Parathyroid adenoma (tissue), 2 donors: ENCODE measurements at regions not wholly inside any gene's neighbourhood (a gene's known extent, or its start where the extent isn't known, plus 50 kb on each side); places are given as distances from the start of the nearest gene placed in this dataset.

Experiments used
- H2AFZ ChIP-seq: fragments of 300-600 bp; sonication (generic); one replicate; pipeline ENCODE4 v1.7.0; 2017; ENCODE audit warnings: antibody characterized with exemption, mild to moderate bottlenecking
- H3K27ac ChIP-seq: fragments of 300-600 bp; sonication (generic); one replicate; pipeline ENCODE4 v1.7.0; 2017
- H3K27me3 ChIP-seq: fragments of 300-600 bp; sonication (generic); one replicate; pipeline ENCODE4 v1.7.0; 2017; ENCODE audit warnings: low read length; ENCODE audit not compliant: control insufficient read depth, insufficient read depth
- H3K36me3 ChIP-seq: fragments of 300-600 bp; sonication (generic); one replicate; pipeline ENCODE4 v1.7.0; 2017; ENCODE audit warnings: low read length; ENCODE audit not compliant: control insufficient read depth, insufficient read depth
- H3K4me1 ChIP-seq: fragments of 300-600 bp; sonication (generic); one replicate; pipeline ENCODE4 v1.7.0; 2017; ENCODE audit warnings: control low read depth
- H3K4me2 ChIP-seq: fragments of 300-600 bp; sonication (generic); one replicate; pipeline ENCODE4 v1.7.0; 2017; ENCODE audit warnings: low read length
- H3K4me3 ChIP-seq: fragments of 300-600 bp; sonication (generic); one replicate; pipeline ENCODE4 v1.7.0; 2017; ENCODE audit warnings: low read depth, low read length
- H3K79me2 ChIP-seq: fragments of 300-600 bp; sonication (generic); one replicate; pipeline ENCODE4 v1.7.0; 2017; ENCODE audit warnings: control low read depth
- H3K9ac ChIP-seq: fragments of 300-600 bp; sonication (generic); one replicate; pipeline ENCODE4 v1.7.0; 2017; ENCODE audit warnings: mild to moderate bottlenecking
- H3K9me3 ChIP-seq: fragments of 300-600 bp; sonication (generic); one replicate; pipeline ENCODE4 v1.7.0; 2017; ENCODE audit warnings: low read length; ENCODE audit not compliant: control insufficient read depth
- TF ChIP-seq, protein P1 (sequence below): fragments of 300-600 bp; sonication (generic); IDR thresholded peaks from one replicate; pipeline ENCODE4 v1.7.0; 2017; ENCODE audit warnings: antibody characterized with exemption, mild to moderate bottlenecking
- donor health status: primary hyperparathyroidism.

DNA sequence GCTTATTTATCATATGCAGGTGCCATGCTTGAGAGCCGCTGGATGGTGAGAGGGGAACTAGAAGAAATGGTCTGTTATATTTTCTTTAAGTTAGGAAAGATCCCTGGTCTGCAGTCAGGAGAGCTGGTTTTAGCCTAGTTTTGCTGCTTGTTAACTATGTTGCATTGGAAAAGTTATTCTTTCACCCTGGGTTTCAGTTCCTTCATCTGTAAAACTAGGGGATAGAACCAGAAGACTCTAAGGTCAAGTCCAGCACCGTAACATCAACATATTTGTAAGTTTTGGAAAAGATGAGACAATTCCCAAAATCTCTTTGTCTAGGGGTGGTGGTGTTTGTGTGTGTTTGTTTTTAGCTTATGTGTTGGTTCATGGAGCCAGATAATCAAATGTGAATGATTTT lies 304.0 kb downstream of the QKI start:
- H3K9ac ChIP-seq: no peak overlapping the region

GRCh38 chr6:163717106-163717764 lies 302.7 kb downstream of the QKI start:
- Histone ChIP-seq H3K27ac (no peak overlapping the region), H2AFZ (no peak overlapping the region), H3K4me3 (no peak overlapping the region), H3K4me2 (no peak overlapping the region), H3K36me3 (no peaks in the 10 kb centered on the region), H3K9me3 (no peaks in the 10 kb centered on the region), H3K9ac (no peak overlapping the region), H3K27me3 (no peaks in the 10 kb centered on the region), H3K79me2 (no peaks in the 10 kb centered on the region), H3K4me1 (no peaks in the 10 kb centered on the region)
- TF ChIP-seq, protein P1, sequence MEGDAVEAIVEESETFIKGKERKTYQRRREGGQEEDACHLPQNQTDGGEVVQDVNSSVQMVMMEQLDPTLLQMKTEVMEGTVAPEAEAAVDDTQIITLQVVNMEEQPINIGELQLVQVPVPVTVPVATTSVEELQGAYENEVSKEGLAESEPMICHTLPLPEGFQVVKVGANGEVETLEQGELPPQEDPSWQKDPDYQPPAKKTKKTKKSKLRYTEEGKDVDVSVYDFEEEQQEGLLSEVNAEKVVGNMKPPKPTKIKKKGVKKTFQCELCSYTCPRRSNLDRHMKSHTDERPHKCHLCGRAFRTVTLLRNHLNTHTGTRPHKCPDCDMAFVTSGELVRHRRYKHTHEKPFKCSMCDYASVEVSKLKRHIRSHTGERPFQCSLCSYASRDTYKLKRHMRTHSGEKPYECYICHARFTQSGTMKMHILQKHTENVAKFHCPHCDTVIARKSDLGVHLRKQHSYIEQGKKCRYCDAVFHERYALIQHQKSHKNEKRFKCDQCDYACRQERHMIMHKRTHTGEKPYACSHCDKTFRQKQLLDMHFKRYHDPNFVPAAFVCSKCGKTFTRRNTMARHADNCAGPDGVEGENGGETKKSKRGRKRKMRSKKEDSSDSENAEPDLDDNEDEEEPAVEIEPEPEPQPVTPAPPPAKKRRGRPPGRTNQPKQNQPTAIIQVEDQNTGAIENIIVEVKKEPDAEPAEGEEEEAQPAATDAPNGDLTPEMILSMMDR: no peak

More for the DNA sequence above, 304.0 kb downstream of the QKI start:
- H3K27me3 ChIP-seq: no peaks in the 10 kb centered on the region
- no peak overlapping the region for H3K4me2 ChIP-seq
- H3K4me1 ChIP-seq: no peaks in the 10 kb centered on the region
- no peak overlapping the region for H3K27ac ChIP-seq
- no peaks in the 10 kb centered on the region for H3K9me3 ChIP-seq
- no peak overlapping the region for H3K4me3 ChIP-seq
- H3K36me3 ChIP-seq: no peaks in the 10 kb centered on the region
- TF ChIP-seq, protein P1: no peak
- no peak overlapping the region for H2AFZ ChIP-seq
- H3K79me2 ChIP-seq: no peaks in the 10 kb centered on the region

DNA sequence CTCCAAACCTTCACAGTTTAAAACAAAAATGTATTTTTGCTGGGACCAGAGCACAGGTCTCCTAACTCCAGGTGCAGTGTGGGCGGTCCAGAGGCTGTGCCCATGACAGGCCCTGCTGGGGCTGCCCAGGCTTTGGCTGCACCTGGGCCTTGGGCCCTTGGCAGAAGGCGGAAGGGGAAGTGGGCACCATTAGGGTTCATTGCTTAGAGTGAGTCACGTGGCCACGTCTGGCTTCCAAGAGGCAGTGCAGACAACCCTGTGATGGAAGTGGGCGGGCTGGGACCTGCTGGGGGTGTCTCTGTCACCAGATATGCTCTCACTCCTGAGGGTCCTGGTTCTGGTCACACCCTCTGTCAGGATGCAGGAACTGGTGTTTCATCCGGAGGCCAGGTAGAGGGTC lies 302.2 kb downstream of the QKI start:
- no peaks in the 10 kb centered on the region for H3K79me2 ChIP-seq
- no peaks in the 10 kb centered on the region for H3K4me1 ChIP-seq
- no peak overlapping the region for H2AFZ ChIP-seq
- no peak overlapping the region for H3K4me3 ChIP-seq
- no peak overlapping the region for H3K27ac ChIP-seq
- H3K9ac ChIP-seq: no peak overlapping the region
- TF ChIP-seq, protein P1: no peak
- no peaks in the 10 kb centered on the region for H3K36me3 ChIP-seq
- H3K4me2 ChIP-seq: no peak overlapping the region
- no peaks in the 10 kb centered on the region for H3K9me3 ChIP-seq
- H3K27me3 ChIP-seq: no peaks in the 10 kb centered on the region

GRCh38 chr6:163715846-163716245 lies 301.3 kb downstream of the QKI start:
- Histone ChIP-seq H3K4me1 (no peaks in the 10 kb centered on the region), H3K4me2 (no peak overlapping the region), H2AFZ (no peak overlapping the region), H3K79me2 (no peaks in the 10 kb centered on the region), H3K9me3 (no peaks in the 10 kb centered on the region), H3K9ac (no peak overlapping the region), H3K4me3 (no peak overlapping the region), H3K27ac (no peak overlapping the region), H3K27me3 (no peaks in the 10 kb centered on the region), H3K36me3 (no peaks in the 10 kb centered on the region)
- TF ChIP-seq, protein P1: no peak

GRCh38 chr6:163714179-163714578 lies 299.7 kb downstream of the QKI start:
- Histone ChIP-seq H3K4me2 (no peak overlapping the region), H3K79me2 (no peaks in the 10 kb centered on the region), H3K36me3 (no peaks in the 10 kb centered on the region), H3K27me3 (no peaks in the 10 kb centered on the region), H3K4me1 (no peaks in the 10 kb centered on the region), H3K27ac (no peak overlapping the region), H3K9me3 (no peaks in the 10 kb centered on the region), H3K9ac (no peak overlapping the region), H2AFZ (no peak overlapping the region), H3K4me3 (no peak overlapping the region)
- TF ChIP-seq, protein P1: no peak
